ENCODE measurements at regions not wholly inside any gene's neighbourhood (a gene's known extent, or its start where the extent isn't known, plus 50 kb on each side); places are given as distances from the start of the nearest gene placed in this dataset.
"Not testable (repeated sequence)": the region's sequence is repeated elsewhere in the genome, so short reads cannot be mapped to it uniquely, and the experiment has no call there.

DNA sequence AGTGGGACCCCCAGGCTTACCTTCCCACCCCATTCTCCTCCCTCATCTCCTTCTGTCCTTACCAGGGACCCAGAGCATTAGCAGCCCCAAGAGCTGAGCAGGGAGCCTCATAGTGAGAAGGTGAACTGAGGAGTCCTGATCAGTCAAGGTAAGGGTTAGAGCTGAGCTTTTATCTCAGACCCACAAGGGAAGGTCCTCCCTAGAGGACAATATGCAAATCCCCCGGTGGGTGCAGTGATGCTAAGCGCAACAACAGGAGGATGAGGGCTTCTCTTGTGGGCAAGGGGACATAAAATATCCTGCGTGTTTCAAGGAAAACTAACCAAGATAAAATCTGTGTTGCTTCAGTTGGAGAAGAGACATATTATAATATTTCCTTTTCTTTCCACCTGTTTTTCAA is 505.2 kb downstream of the RPIA start:
- H3K36me3 Mint-ChIP-seq (ENCODE audit: low read depth); H3K27me3 Mint-ChIP-seq (ENCODE audit: low read depth); H3K9me3 Mint-ChIP-seq; H3K4me3 Mint-ChIP-seq; H3K4me1 Mint-ChIP-seq (ENCODE audit: low read depth); H3K27ac Mint-ChIP-seq: not testable (repeated sequence)

DNA sequence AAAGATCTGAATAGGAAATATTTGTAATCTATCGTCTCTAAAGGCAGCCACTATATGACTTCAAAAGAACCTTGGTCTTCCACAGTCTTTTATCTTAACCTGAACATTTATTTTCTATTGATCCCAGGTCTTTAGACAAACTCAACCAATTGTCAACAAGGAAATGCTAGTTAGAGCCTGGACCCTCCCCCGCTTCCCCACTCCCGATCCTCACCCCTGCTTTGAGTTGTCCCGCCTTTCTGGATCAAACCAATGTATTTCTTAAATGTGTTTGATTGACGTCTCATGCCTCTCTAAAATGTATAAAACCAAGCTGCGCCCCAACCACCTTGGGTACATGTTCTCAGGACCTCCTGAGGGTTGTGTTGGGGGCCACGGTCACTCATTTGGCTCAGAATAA is 506.6 kb downstream of the RPIA start:
- H3K27me3 Mint-ChIP-seq (ENCODE audit: low read depth); H3K9me3 Mint-ChIP-seq; H3K4me3 Mint-ChIP-seq; H3K4me1 Mint-ChIP-seq (ENCODE audit: low read depth); H3K27ac Mint-ChIP-seq; H3K36me3 Mint-ChIP-seq (ENCODE audit: low read depth): not testable (repeated sequence)

DNA sequence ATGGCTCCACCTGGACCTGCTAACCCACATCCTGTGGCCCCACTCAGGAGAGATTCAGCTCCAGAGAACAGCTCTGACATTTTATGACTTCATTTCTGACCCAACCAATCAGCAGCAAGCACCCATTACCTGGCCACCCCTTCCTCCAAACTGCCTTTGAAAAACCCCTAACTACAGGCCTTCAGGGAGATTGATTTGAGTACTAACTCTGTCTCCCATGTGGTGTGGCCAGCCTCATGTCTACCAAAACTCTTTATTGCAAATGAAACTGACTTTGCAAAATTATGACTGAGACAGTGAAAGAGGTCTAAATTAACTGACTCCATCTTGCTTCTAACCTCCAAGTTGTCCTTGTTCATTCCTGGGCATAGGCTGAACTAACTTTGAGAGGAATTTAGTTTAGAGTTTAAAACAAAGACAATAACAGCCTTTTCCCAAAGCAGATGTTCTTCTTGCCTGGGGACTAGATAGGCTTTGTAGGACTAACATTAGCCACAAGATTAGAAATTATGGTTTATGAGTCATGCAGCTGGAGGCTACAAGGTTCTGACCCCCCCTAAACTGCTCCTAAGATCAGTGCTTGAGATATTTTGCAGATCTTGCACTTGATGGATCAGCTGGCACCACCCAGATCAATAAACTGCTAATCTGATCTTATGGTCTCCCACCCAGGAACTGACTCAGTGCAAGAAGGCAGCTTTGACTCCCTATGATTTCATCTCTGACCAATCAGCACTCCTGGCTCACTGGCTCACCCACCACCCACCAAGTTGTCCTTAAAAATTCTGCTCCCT is 508.2 kb downstream of the RPIA start:
- H3K27ac Mint-ChIP-seq = not testable (repeated sequence)

DNA sequence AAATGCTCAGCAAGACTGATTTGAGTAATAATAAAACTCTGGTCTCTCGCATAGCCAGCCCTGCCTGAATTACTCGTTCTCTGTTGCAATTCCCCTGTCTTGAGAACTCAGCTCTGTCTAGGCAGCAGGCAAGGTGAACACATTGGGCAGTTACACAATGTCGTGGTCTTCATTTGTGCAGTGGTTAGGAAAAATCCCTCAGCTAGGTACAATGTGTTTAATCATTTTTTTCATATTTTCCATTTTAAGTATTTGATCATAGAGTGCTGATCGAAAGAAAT is 508.7 kb downstream of the RPIA start:
- H3K9me3 Mint-ChIP-seq; H3K4me3 Mint-ChIP-seq; H3K4me1 Mint-ChIP-seq (ENCODE audit: low read depth); H3K27me3 Mint-ChIP-seq (ENCODE audit: low read depth); H3K36me3 Mint-ChIP-seq (ENCODE audit: low read depth); H3K27ac Mint-ChIP-seq: not testable (repeated sequence)

More for the DNA sequence above, 508.2 kb downstream of the RPIA start:
- not testable (repeated sequence) for H3K27me3 Mint-ChIP-seq (ENCODE audit: low read depth); H3K4me3 Mint-ChIP-seq; H3K36me3 Mint-ChIP-seq (ENCODE audit: low read depth); H3K9me3 Mint-ChIP-seq; H3K4me1 Mint-ChIP-seq (ENCODE audit: low read depth)

DNA sequence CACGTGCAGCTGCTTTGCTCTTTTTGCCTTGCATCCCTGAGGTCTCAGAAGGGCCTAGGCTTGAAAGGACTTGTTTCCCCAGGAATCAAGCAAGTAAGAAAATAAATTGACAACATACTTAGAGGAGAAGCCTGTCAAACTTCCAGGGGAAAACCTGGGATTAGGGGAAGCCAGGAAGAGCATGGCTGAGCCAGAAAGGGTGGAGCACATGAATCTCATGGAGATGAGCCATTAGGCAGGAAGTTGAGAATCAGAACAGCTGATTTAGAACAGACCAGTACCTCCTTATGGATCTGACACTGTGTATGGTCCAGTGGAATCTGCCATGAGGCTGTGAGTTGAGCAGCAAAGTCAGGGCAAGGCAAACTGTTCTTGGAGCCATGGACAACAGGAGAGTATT is 511.0 kb downstream of the RPIA start:
- H3K27me3 Mint-ChIP-seq (ENCODE audit: low read depth); H3K4me1 Mint-ChIP-seq (ENCODE audit: low read depth); H3K36me3 Mint-ChIP-seq (ENCODE audit: low read depth); H3K27ac Mint-ChIP-seq; H3K9me3 Mint-ChIP-seq; H3K4me3 Mint-ChIP-seq: not testable (repeated sequence)

DNA sequence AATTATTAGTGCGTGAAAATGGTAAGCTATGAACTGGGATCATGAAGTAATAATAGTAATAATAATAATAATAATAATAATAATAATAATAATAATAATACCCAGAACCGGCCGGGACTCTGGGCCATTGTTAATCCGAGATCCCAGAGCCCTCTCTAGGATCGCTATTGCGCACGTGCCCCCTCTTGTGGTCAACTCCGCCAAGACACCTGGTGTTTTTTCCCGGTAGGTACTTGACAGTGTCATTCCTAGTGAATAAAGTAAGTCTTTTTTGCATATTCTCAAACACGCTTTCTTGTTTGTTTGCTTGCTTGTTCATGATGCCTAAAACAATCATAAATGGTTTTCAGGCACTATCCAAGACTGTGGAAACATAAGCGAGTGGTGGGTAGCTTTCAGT is 513.7 kb downstream of the RPIA start:
- H3K9me3 Mint-ChIP-seq; H3K4me1 Mint-ChIP-seq (ENCODE audit: low read depth); H3K27ac Mint-ChIP-seq; H3K36me3 Mint-ChIP-seq (ENCODE audit: low read depth); H3K4me3 Mint-ChIP-seq; H3K27me3 Mint-ChIP-seq (ENCODE audit: low read depth): not testable (repeated sequence)

DNA sequence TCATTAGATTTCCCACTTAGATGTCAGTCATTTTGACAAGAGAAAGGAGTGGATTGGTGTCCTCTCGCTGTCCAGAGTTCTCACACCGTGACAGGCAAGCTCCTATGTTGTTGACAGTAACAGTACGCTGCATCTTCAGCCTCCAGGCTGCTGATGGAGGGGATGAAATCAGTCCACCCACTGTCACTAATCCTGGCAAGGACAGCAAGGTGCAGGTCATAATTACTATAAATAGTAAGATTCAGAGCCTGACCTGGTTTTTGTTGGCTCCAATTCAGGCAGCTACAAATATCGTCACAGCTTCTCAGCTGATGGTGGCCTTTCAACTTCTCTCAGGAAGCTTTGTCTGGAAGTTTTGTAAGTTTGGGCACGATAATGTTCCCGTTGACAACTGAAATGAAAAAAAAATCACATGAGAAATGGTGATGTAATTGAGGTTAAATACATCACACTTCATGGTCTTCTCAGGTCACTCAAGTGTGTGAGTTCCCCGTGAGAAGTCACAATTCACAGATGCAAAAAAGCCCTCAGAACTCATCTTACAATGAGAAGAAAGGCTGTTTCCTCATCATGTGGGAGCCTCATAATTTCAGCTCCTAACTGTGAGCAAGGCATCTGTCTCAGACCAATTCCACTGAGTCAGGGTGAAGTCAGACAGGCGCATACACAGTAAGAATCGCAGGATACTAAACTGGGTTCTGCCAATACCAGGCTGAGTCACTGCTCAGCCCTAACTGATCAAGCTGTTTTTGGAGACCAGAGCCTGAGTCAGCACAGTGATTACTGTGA is 516.9 kb downstream of the RPIA start:
- H3K4me3 Mint-ChIP-seq; H3K9me3 Mint-ChIP-seq; H3K27me3 Mint-ChIP-seq (ENCODE audit: low read depth); H3K27ac Mint-ChIP-seq; H3K4me1 Mint-ChIP-seq (ENCODE audit: low read depth); H3K36me3 Mint-ChIP-seq (ENCODE audit: low read depth): not testable (repeated sequence)

DNA sequence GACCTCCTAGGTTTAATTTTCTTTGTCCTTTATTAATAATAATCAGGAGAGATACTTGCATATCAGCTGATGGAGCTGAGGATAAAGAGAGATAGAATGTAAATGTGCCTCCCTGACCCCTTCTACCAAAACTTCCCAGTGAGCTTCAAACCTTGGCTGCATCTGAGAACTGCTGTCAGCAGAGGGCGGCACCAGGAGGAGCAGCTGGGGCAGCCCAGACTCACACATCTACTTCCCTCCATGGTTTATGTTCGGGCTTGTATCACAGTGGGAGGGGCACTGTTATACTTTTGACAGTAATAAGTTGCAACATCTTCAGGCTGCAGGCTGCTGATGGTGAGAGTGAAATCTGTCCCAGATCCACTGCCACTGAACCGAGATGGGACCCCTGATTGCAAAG is 521.7 kb downstream of the RPIA start:
- H3K36me3 Mint-ChIP-seq (ENCODE audit: low read depth); H3K9me3 Mint-ChIP-seq; H3K27ac Mint-ChIP-seq; H3K4me3 Mint-ChIP-seq; H3K27me3 Mint-ChIP-seq (ENCODE audit: low read depth); H3K4me1 Mint-ChIP-seq (ENCODE audit: low read depth): not testable (repeated sequence)

DNA sequence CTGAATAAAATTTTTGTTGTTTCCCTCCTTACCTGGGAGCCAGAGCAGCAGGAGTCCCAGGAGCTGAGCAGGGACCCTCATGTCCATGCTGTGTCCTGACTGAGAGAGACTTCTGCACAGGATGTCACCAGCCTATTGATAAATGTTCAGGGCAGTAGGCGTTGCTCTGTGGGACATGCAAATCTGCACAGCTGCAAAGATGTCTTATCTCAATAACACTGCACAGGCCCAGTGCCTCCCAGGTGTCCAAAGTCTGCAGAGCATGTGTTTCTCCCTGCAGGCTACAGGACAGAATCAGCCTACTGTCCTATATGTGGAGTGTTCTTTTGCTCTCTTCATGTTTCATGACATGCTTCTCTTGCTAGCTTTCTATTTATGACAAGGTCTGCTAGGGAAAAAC is 522.3 kb downstream of the RPIA start:
- not testable (repeated sequence) for H3K36me3 Mint-ChIP-seq (ENCODE audit: low read depth); H3K9me3 Mint-ChIP-seq; H3K4me3 Mint-ChIP-seq; H3K4me1 Mint-ChIP-seq (ENCODE audit: low read depth); H3K27me3 Mint-ChIP-seq (ENCODE audit: low read depth); H3K27ac Mint-ChIP-seq

DNA sequence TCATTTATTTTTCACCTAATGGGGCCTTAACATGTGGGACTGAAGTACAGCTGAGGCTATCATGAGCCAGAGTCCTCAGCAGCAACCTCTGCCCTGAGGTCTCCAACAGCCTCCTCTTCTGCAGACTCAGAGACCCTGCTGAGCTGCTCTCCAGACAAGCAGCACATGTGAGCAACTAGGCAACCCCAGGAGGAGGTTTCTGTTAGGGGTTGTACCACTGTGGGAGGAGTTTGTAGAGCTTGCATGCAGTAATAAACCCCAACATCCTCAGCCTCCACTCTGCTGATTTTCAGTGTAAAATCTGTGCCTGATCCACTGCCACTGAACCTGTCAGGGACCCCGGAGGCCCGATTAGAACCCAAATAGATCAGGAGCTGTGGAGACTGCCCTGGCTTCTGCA is 530.0 kb downstream of the RPIA start:
- H3K27ac Mint-ChIP-seq; H3K36me3 Mint-ChIP-seq (ENCODE audit: low read depth); H3K27me3 Mint-ChIP-seq (ENCODE audit: low read depth); H3K4me3 Mint-ChIP-seq; H3K4me1 Mint-ChIP-seq (ENCODE audit: low read depth); H3K9me3 Mint-ChIP-seq: not testable (repeated sequence)

DNA sequence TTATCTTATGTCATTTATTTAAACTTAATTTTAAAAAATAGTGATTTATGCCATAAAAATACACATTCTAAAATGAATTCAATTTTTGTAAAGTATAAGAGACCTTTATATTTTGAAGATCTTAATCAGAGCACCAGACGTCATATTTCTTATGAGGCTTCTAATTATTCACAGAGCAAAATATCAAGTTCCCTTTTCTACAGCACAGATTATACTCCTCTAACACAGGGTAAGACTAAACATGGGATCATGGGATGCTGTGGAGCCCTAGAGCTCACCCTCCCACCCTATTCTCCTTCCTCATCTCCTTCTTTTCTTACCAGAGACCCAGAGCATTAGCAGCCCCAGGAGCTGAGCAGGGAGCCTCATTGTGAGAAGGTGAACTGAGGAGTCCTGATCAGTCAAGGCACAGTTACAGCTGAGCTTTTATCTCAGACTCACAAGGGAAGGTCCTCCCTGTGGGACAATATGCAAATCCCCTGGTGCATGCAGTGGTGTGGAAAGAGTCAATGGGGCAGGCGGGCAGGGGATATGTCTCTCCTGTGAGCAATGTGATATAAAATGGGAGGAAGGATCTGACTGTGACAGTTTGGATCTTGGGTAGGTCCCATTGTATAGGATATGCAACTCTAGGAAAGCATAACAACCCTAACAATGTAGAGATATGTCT is 530.7 kb downstream of the RPIA start:
- not testable (repeated sequence) for H3K9me3 Mint-ChIP-seq; H3K4me3 Mint-ChIP-seq; H3K4me1 Mint-ChIP-seq (ENCODE audit: low read depth); H3K27me3 Mint-ChIP-seq (ENCODE audit: low read depth); H3K36me3 Mint-ChIP-seq (ENCODE audit: low read depth); H3K27ac Mint-ChIP-seq

DNA sequence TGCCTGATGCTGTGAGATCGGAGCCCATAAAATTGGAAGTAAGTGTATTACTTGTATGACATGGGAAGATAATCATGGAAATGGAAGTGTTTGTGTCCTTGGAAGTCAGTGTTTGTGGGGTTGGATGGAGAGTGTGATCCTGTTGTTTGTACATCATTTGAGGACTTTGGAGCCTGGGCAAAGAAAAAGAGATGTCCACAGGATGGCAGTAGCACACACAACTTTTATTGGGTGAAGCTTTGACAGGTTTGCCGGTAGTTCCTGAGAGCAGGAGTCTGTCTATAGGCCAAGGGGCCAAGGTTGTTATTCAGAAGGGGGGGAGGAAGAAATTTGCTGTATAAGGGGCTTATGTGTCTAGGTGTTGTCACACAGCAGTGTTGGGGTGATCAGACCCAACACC is 533.3 kb downstream of the RPIA start:
- H3K27ac Mint-ChIP-seq; H3K4me1 Mint-ChIP-seq (ENCODE audit: low read depth); H3K4me3 Mint-ChIP-seq; H3K36me3 Mint-ChIP-seq (ENCODE audit: low read depth); H3K9me3 Mint-ChIP-seq; H3K27me3 Mint-ChIP-seq (ENCODE audit: low read depth): not testable (repeated sequence)

DNA sequence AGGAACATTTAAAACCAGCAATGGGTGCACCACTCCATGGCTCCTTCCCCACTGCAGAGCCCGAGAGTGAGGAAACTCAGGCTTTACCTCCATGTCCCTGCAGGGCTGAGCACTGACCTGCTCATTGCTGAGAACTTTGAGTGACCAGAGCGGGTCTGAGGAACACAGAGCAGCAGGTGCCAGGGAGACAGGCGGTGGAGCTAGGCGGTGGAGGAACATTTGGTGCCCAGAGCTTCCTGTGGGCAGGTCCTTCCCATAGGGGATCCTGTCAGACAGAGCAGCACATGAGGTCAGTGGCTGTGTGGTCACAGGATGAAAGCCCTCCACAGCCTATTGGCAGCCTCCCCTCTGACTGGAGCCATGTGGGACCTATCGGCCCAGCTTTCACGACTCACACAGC is 538.5 kb downstream of the RPIA start:
- not testable (repeated sequence) for H3K9me3 Mint-ChIP-seq; H3K27ac Mint-ChIP-seq; H3K27me3 Mint-ChIP-seq (ENCODE audit: low read depth); H3K4me3 Mint-ChIP-seq; H3K4me1 Mint-ChIP-seq (ENCODE audit: low read depth); H3K36me3 Mint-ChIP-seq (ENCODE audit: low read depth)

DNA sequence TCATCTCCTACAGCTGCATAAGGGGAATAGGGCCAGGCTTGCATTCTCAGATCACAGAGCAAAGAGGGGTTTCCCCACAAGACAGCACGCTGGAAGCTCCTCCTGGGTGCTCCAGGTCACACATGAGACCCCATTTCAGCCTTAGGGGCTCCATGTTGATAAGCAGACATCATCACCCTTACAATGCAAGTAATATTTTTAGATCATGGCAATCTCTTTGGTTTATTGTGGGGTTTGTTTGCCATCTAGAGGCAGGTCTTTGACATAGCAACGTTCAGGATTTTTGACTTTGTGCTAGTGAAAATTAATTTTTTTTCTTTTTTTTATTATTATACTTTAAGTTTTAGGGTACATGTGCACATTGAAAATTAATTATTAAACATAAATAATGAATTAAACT is 539.8 kb downstream of the RPIA start:
- not testable (repeated sequence) for H3K9me3 Mint-ChIP-seq

DNA sequence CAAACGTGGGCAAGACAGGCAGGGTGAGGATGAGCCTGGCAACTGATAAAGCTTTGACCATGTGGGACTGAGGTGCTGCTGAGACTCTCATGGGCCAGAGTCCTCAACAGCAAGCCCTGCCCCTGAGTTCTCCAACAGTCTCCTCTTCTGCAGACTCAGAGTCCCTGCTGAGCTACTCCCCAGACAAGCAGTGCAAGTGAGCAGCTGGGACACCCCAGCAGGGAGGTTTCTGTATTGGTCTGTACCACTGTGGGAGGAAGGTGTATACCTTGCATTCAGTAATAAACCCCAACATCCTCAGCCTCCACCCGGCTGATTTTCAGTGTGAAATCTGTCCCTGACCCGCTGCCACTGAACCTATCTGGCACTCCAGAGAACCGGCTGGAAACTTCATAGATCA is 542.5 kb downstream of the RPIA start:
- H3K27ac Mint-ChIP-seq; H3K9me3 Mint-ChIP-seq; H3K27me3 Mint-ChIP-seq (ENCODE audit: low read depth); H3K4me1 Mint-ChIP-seq (ENCODE audit: low read depth); H3K36me3 Mint-ChIP-seq (ENCODE audit: low read depth); H3K4me3 Mint-ChIP-seq: not testable (repeated sequence)

More for the DNA sequence above, 539.8 kb downstream of the RPIA start:
- not testable (repeated sequence) for H3K36me3 Mint-ChIP-seq (ENCODE audit: low read depth); H3K27ac Mint-ChIP-seq; H3K27me3 Mint-ChIP-seq (ENCODE audit: low read depth); H3K4me3 Mint-ChIP-seq; H3K4me1 Mint-ChIP-seq (ENCODE audit: low read depth)

Data from T-helper 1 cell treated with Interleukin-12 subunit alpha and Interleukin-12 subunit beta and Interleukin-4 antibody, amounts not matched to agents 30 μg/mL and 1 μg/mL, for 36 hours (primary cell).